Lung (tissue), 11 donors: ENCODE measurements at regions not wholly inside any gene's neighbourhood (a gene's known extent, or its start where the extent isn't known, plus 50 kb on each side); places are given as distances from the start of the nearest gene placed in this dataset.
A peak's percentile ranks its signal among the peaks of the same experiment; 100 is the strongest.

ENCODE experiments used
- ATAC-seq: fragments of 200-7000 bp; cut with Tn5 transposase; one replicate; pipeline ENCODE4 v1.9.1; 2020; ENCODE audit warnings: moderate number of reproducible peaks; ENCODE audit not compliant: insufficient read depth, low FRiP score
- DNase-seq, 3 donors: peaks; one replicate each; pipeline ENCODE4 v3.0.0-alpha.2; 2013 to 2017
- H3K27ac ChIP-seq, 2 donors: one replicate each; pipeline ENCODE4 v1.5.1; 2013; ENCODE audit warnings: mild to moderate bottlenecking in 2 of 2, moderate library complexity in 2 of 2, control low read depth in 1 of 2, inconsistent platforms in 1 of 2, low read depth in 1 of 2, low read length in 1 of 2
- H3K27me3 ChIP-seq, 3 donors: one replicate each; pipeline ENCODE4 v1.5.1; 2013; ENCODE audit warnings: low read length in 2 of 3; ENCODE audit not compliant: control insufficient read depth in 3 of 3, insufficient read depth in 3 of 3
- H3K36me3 ChIP-seq, 4 donors: one replicate each; pipeline ENCODE4 v1.5.1; 2013; ENCODE audit warnings: low read length in 4 of 4, mild to moderate bottlenecking in 1 of 4, moderate library complexity in 1 of 4; ENCODE audit not compliant: control insufficient read depth in 4 of 4, insufficient read depth in 4 of 4
- H3K4me1 ChIP-seq, 5 donors: one replicate each; pipeline ENCODE4 v1.5.1; 2013; ENCODE audit warnings: low read length in 5 of 5, mild to moderate bottlenecking in 2 of 5, moderate library complexity in 1 of 5; ENCODE audit not compliant: control insufficient read depth in 5 of 5, insufficient read depth in 5 of 5
- H3K4me3 ChIP-seq: one replicate; pipeline ENCODE4 v1.5.1; 2013; ENCODE audit warnings: mild to moderate bottlenecking, control low read depth, moderate library complexity
- H3K9ac ChIP-seq, 2 donors: one replicate each; pipeline ENCODE4 v1.5.1; 2013; ENCODE audit warnings: low read length in 2 of 2, control low read depth in 1 of 2; ENCODE audit not compliant: insufficient read depth in 1 of 2
- H3K9me3 ChIP-seq, 4 donors: one replicate each; pipeline ENCODE4 v1.5.1; 2013; ENCODE audit warnings: low read length in 3 of 4, mild to moderate bottlenecking in 1 of 4, moderate library complexity in 1 of 4; ENCODE audit not compliant: control insufficient read depth in 4 of 4, insufficient read depth in 3 of 4
- CTCF ChIP-seq: IDR thresholded peaks from 2 replicates; pipeline ENCODE4 v1.5.1; 2012; ENCODE audit warnings: mild to moderate bottlenecking; ENCODE audit errors: control extremely low read depth, extremely low read depth
- WGBS, 2 donors: extraction: QIAGEN DNeasy Blood & Tissue Kit; methylation state at CpG; one replicate each; pipeline ENCODE4 v1.1.7; 2013; 5-methylcytosine and 5-hydroxymethylcytosine counted together
- donor health status: control.
- donor health status: control.
- donor health status: Bipolar disorder and iron deficiency.
- donor health status: healthy.
- donor health status: DM: yes; HTN: yes; CAD: no.

GRCh38 chr1:95384567-95384966 is 150.6 kb downstream of the RWDD3 start:
- 20 to 27% methylated on average over 3 of the region's 3 CpGs for WGBS, 2 donors
- no peak for TF ChIP-seq CTCF
- Histone ChIP-seq H3K4me1 (no peaks in the 10 kb centered on the region), H3K9me3 (peaks cover 0 to 1% (median 0%) of the 10 kb centered on the region in 4 donors), H3K9ac (no peak overlapping the region), H3K27ac (no peak overlapping the region), H3K27me3 (no peaks in the 10 kb centered on the region), H3K36me3 (no peaks in the 10 kb centered on the region), H3K4me3 (no peak overlapping the region)
- no peak for ATAC-seq
- DNase-seq, result peak; percentile 52 to 81 (median 59)

GRCh38 chr1:95386371-95386770 is 152.4 kb downstream of the RWDD3 start:
- no peaks in the 10 kb centered on the region for H3K4me1 ChIP-seq
- peaks cover 0 to 1% (median 0%) of the 10 kb centered on the region in 4 donors for H3K9me3 ChIP-seq
- H3K9ac ChIP-seq, result no peak overlapping the region
- ATAC-seq (no peak), DNase-seq (no peak)
- no peak overlapping the region for H3K4me3 ChIP-seq
- no peak for TF ChIP-seq CTCF
- no peak overlapping the region for H3K27ac ChIP-seq
- WGBS, 2 donors, result 74 to 88% methylated on average over 1 of the region's 1 CpG
- no peaks in the 10 kb centered on the region for H3K27me3 ChIP-seq
- no peaks in the 10 kb centered on the region for H3K36me3 ChIP-seq

GRCh38 chr1:95386915-95387314 is 152.9 kb downstream of the RWDD3 start:
- Histone ChIP-seq H3K9me3 (peaks cover 0 to 1% (median 0%) of the 10 kb centered on the region in 4 donors), H3K9ac (no peak overlapping the region), H3K27ac (no peak overlapping the region), H3K27me3 (no peaks in the 10 kb centered on the region), H3K4me1 (no peaks in the 10 kb centered on the region), H3K4me3 (no peak overlapping the region), H3K36me3 (no peaks in the 10 kb centered on the region)
- 82 to 89% methylated on average over 5 of the region's 5 CpGs for WGBS, 2 donors
- DNase-seq, result no peak
- no peak for ATAC-seq
- TF ChIP-seq CTCF, result no peak

- WGBS, 2 donors, result 53 to 65% methylated on average over 3 of the region's 3 CpGs
- DNase-seq, result peak in 1 of 3 donors; percentile 17
- no peak for TF ChIP-seq CTCF
Observed at GRCh38 chr1:95388031-95388430, 154.0 kb downstream of the RWDD3 start.

More at GRCh38 chr1:95388031-95388430, 154.0 kb downstream of the RWDD3 start:
- Histone ChIP-seq H3K36me3 (no peaks in the 10 kb centered on the region), H3K9me3 (peaks cover 0 to 1% (median 0%) of the 10 kb centered on the region in 4 donors), H3K4me1 (no peaks in the 10 kb centered on the region), H3K9ac (no peak overlapping the region), H3K27ac (no peak overlapping the region), H3K27me3 (no peaks in the 10 kb centered on the region), H3K4me3 (no peak overlapping the region)
- no peak for ATAC-seq
